ENCODE measurements at regions not wholly inside any gene's neighbourhood (a gene's known extent, or its start where the extent isn't known, plus 50 kb on each side); places are given as distances from the start of the nearest gene placed in this dataset.

DNA sequence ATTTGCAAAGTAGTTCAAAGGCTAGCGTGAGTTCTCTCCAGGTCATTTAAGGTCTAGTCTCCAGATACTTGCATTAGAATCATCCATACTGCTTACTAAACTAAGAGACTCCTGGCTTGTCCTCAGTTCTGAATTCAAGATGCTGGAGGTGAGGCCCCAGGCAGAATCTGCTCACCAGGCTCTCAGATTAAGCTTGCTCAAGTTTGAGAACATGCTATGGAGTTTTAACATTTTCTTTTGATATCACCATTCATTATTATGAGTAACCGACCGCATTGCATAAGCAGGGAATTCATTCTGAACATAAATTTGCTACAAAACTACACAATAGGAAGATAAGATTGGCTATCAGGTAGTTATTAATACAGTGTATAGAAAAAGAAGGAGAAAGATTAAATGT, 409.7 kb upstream of the FANCL start:
- TF ChIP-seq, protein P1, sequence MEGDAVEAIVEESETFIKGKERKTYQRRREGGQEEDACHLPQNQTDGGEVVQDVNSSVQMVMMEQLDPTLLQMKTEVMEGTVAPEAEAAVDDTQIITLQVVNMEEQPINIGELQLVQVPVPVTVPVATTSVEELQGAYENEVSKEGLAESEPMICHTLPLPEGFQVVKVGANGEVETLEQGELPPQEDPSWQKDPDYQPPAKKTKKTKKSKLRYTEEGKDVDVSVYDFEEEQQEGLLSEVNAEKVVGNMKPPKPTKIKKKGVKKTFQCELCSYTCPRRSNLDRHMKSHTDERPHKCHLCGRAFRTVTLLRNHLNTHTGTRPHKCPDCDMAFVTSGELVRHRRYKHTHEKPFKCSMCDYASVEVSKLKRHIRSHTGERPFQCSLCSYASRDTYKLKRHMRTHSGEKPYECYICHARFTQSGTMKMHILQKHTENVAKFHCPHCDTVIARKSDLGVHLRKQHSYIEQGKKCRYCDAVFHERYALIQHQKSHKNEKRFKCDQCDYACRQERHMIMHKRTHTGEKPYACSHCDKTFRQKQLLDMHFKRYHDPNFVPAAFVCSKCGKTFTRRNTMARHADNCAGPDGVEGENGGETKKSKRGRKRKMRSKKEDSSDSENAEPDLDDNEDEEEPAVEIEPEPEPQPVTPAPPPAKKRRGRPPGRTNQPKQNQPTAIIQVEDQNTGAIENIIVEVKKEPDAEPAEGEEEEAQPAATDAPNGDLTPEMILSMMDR (IDR thresholded peaks at IDR 0.05; ENCODE audit: low read length), result no peak
- TF ChIP-seq EZH2 (IDR thresholded peaks at IDR 0.05; ENCODE audit: borderline replicate concordance, low read length), result no peak
- Histone ChIP-seq H3K4me2 (ENCODE audit: low read length) (no peak overlapping the region), H2AFZ (ENCODE audit: low read length) (no peak overlapping the region)

DNA sequence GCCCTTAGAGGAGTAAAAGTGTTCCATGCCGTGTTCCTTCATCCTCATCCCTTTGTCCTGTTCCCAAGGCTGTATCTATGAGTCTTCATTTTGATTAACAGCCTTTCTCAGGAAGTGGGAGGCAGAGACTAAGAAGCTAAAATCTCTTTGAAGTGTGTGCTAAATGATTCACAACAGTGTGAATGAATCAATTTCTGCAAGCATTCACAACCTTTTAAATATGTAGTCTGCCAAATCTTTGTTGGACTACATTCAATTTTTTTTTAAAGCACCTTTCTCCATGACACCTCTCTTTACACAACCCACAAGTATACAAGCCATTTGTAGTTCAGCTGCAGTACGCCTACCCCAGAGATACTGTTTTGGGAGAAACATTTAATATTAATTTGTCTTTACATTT, 408.6 kb upstream of the FANCL start:
- H3K4me3 ChIP-seq (ENCODE audit: low read depth, low read length, poor library complexity, severe bottlenecking), result no peak overlapping the region

More for the DNA sequence above, 409.7 kb upstream of the FANCL start:
- Histone ChIP-seq H3F3A (ENCODE audit: insufficient read depth, low read length) (no peaks in the 10 kb centered on the region), H3K36me3 (ENCODE audit: insufficient read depth, low read length) (no peaks in the 10 kb centered on the region), H4K20me1 (ENCODE audit: insufficient read depth, low read length) (no peaks in the 10 kb centered on the region), H3K9me3 (ENCODE audit: low read length) (no peaks in the 10 kb centered on the region), H3K4me1 (ENCODE audit: insufficient read depth, low read length, severe bottlenecking) (no peaks in the 10 kb centered on the region), H3K9me2 (ENCODE audit: low read depth, low read length) (no peaks in the 10 kb centered on the region), H3K9ac (ENCODE audit: low read length) (no peak overlapping the region), H3K27ac (ENCODE audit: low read depth, low read length, poor library complexity, severe bottlenecking) (no peak overlapping the region), H3K4me3 (ENCODE audit: low read depth, low read length, poor library complexity, severe bottlenecking) (no peak overlapping the region), H3K79me2 (ENCODE audit: insufficient read depth, low read length) (no peaks in the 10 kb centered on the region), H3K27me3 (ENCODE audit: insufficient read depth, low read length) (no peaks in the 10 kb centered on the region)

DNA sequence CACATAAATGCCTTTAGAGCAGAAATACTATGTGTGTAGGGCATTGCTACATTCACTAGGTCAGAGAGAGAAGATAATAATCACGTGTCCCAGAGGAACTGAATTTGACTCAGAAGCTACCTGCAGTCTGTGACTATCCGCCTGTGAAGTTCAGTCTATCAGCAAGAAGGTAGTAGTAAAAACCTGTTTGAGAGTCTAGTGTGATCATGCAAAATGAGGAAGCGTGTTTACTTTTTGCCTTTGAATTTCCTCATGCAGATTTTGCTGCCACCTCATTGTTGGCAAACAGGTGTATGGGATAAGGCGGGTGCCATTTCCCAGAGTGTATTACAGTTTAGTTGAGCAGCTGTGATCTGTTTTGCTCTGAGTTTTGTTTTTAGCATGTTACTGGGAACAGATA, 403.9 kb upstream of the FANCL start:
- H3F3A ChIP-seq (ENCODE audit: insufficient read depth, low read length), result no peaks in the 10 kb centered on the region
- H3K36me3 ChIP-seq (ENCODE audit: insufficient read depth, low read length), result no peaks in the 10 kb centered on the region
- no peak overlapping the region for H3K27ac ChIP-seq (ENCODE audit: low read depth, low read length, poor library complexity, severe bottlenecking)
- no peaks in the 10 kb centered on the region for H3K9me2 ChIP-seq (ENCODE audit: low read depth, low read length)
- H3K9me3 ChIP-seq (ENCODE audit: low read length), result no peaks in the 10 kb centered on the region
- H3K4me1 ChIP-seq (ENCODE audit: insufficient read depth, low read length, severe bottlenecking), result no peaks in the 10 kb centered on the region
- peak overlapping the region; percentile 12; the same call in 1 of the 2 replicates for H3K4me2 ChIP-seq (ENCODE audit: low read length)
- H3K9ac ChIP-seq (ENCODE audit: low read length), result no peak overlapping the region
- H3K27me3 ChIP-seq (ENCODE audit: insufficient read depth, low read length), result no peaks in the 10 kb centered on the region
- H4K20me1 ChIP-seq (ENCODE audit: insufficient read depth, low read length), result no peaks in the 10 kb centered on the region
- H2AFZ ChIP-seq (ENCODE audit: low read length), result no peak overlapping the region
- no peak for TF ChIP-seq EZH2 (IDR thresholded peaks at IDR 0.05; ENCODE audit: borderline replicate concordance, low read length)
- TF ChIP-seq, protein P1 (IDR thresholded peaks at IDR 0.05; ENCODE audit: low read length), result no peak
- H3K4me3 ChIP-seq (ENCODE audit: low read depth, low read length, poor library complexity, severe bottlenecking), result no peak overlapping the region
- no peaks in the 10 kb centered on the region for H3K79me2 ChIP-seq (ENCODE audit: insufficient read depth, low read length)

More for the DNA sequence above, 408.6 kb upstream of the FANCL start:
- H2AFZ ChIP-seq (ENCODE audit: low read length), result no peak overlapping the region
- no peaks in the 10 kb centered on the region for H3K27me3 ChIP-seq (ENCODE audit: insufficient read depth, low read length)
- no peak overlapping the region for H3K4me2 ChIP-seq (ENCODE audit: low read length)
- no peaks in the 10 kb centered on the region for H3K36me3 ChIP-seq (ENCODE audit: insufficient read depth, low read length)
- no peak overlapping the region for H3K9ac ChIP-seq (ENCODE audit: low read length)
- no peaks in the 10 kb centered on the region for H3K9me2 ChIP-seq (ENCODE audit: low read depth, low read length)
- no peaks in the 10 kb centered on the region for H3K4me1 ChIP-seq (ENCODE audit: insufficient read depth, low read length, severe bottlenecking)
- H3K27ac ChIP-seq (ENCODE audit: low read depth, low read length, poor library complexity, severe bottlenecking), result no peak overlapping the region
- no peaks in the 10 kb centered on the region for H3F3A ChIP-seq (ENCODE audit: insufficient read depth, low read length)
- TF ChIP-seq, protein P1 (IDR thresholded peaks at IDR 0.05; ENCODE audit: low read length), result no peak
- TF ChIP-seq EZH2 (IDR thresholded peaks at IDR 0.05; ENCODE audit: borderline replicate concordance, low read length), result no peak
- H3K79me2 ChIP-seq (ENCODE audit: insufficient read depth, low read length), result no peaks in the 10 kb centered on the region
- H3K9me3 ChIP-seq (ENCODE audit: low read length), result no peaks in the 10 kb centered on the region
- no peaks in the 10 kb centered on the region for H4K20me1 ChIP-seq (ENCODE audit: insufficient read depth, low read length)

All from OCI-LY1 (cell line).